ENCODE measurements at regions not wholly inside any gene's neighbourhood (a gene's known extent, or its start where the extent isn't known, plus 50 kb on each side); places are given as distances from the start of the nearest gene placed in this dataset.

DNA sequence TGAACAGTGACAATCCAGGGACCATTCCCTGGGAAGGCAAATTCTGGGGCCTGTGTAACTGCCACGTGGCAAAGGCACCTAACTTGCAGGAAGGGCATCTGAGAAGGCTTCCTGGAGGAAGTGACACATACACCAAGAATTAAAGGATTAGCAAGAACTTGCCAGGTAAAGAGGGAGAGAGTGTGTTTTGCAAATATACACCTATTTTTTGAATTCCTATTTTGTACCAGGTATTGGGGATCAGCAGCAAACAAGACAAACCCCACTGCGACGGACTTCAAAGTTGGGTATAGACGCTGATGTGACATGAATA is 206.5 kb upstream of the ZMIZ1 start:
- no peak overlapping the region for H3K4me3 Mint-ChIP-seq (ENCODE audit: low read depth, unreplicated experiment)
- no peaks in the 10 kb centered on the region for H3K36me3 Mint-ChIP-seq (ENCODE audit: insufficient read depth, unreplicated experiment)
- TF ChIP-seq, protein P1, sequence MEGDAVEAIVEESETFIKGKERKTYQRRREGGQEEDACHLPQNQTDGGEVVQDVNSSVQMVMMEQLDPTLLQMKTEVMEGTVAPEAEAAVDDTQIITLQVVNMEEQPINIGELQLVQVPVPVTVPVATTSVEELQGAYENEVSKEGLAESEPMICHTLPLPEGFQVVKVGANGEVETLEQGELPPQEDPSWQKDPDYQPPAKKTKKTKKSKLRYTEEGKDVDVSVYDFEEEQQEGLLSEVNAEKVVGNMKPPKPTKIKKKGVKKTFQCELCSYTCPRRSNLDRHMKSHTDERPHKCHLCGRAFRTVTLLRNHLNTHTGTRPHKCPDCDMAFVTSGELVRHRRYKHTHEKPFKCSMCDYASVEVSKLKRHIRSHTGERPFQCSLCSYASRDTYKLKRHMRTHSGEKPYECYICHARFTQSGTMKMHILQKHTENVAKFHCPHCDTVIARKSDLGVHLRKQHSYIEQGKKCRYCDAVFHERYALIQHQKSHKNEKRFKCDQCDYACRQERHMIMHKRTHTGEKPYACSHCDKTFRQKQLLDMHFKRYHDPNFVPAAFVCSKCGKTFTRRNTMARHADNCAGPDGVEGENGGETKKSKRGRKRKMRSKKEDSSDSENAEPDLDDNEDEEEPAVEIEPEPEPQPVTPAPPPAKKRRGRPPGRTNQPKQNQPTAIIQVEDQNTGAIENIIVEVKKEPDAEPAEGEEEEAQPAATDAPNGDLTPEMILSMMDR (IDR thresholded peaks at IDR 0.05; ENCODE audit: unreplicated experiment) = no peak
- BruUV-seq (replicated peaks) = no TSS peak
- no peaks in the 10 kb centered on the region for H3K9me3 Mint-ChIP-seq (ENCODE audit: low read depth, unreplicated experiment)
- intact Hi-C loops (cut with micrococcal nuclease; ENCODE audit: unreplicated experiment) = no loop called here
- CTCF ChIA-PET = no interaction called here
- H3K27ac Mint-ChIP-seq (ENCODE audit: unreplicated experiment) = no peak overlapping the region
- peaks cover 18% of the 10 kb centered on the region for H3K4me1 Mint-ChIP-seq (ENCODE audit: low read depth, unreplicated experiment)
- DNase-seq = no peak
- H3K27me3 Mint-ChIP-seq (ENCODE audit: unreplicated experiment) = no peaks in the 10 kb centered on the region

DNA sequence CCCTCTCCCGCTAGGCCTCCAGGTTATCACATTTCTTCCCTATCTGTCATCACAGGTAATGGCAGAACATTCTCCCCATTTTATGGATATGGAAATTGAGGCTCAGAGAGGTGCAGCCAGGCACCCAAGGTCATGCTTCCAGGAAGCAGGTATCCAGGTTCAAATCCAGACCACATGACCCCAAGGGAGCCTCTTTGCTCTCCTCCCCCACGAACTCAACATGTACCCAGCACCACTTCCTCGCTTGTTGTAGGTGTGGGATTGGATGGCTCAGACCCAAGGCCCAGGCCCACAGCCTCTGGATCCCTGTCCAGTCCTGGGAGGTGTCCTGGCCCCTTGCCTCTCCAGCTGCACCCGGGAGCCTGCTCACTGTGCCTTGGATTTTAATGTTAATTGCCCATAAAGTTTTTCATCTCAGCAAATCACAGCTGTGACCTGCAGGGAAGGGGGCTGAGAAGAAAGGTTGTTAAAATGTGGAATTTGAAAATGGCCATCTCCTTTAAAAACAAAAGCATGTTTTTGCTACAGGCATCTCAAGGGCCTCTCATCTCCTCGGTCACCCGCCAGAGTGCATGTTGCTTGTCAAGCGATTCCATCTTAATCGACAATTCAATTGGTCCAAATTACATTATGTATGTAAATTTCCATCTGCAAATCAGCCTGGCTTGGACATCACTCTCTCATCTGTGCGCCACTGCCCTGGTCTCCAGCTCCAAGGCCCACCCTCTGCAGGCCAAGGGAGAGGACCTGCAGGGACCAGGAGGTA is 205.4 kb upstream of the ZMIZ1 start:
- no peaks in the 10 kb centered on the region for H3K36me3 Mint-ChIP-seq (ENCODE audit: insufficient read depth, unreplicated experiment)
- H3K4me1 Mint-ChIP-seq (ENCODE audit: low read depth, unreplicated experiment) = peaks cover 18% of the 10 kb centered on the region
- TF ChIP-seq, protein P1 (IDR thresholded peaks at IDR 0.05; ENCODE audit: unreplicated experiment) = no peak
- no peak overlapping the region for H3K4me3 Mint-ChIP-seq (ENCODE audit: low read depth, unreplicated experiment)
- no peaks in the 10 kb centered on the region for H3K9me3 Mint-ChIP-seq (ENCODE audit: low read depth, unreplicated experiment)
- DNase-seq = no peak
- H3K27ac Mint-ChIP-seq (ENCODE audit: unreplicated experiment) = no peak overlapping the region
- intact Hi-C loops (cut with micrococcal nuclease; ENCODE audit: unreplicated experiment) = no loop called here
- CTCF ChIA-PET = no interaction called here
- H3K27me3 Mint-ChIP-seq (ENCODE audit: unreplicated experiment) = no peaks in the 10 kb centered on the region
- no TSS peak for BruUV-seq (replicated peaks)

DNA sequence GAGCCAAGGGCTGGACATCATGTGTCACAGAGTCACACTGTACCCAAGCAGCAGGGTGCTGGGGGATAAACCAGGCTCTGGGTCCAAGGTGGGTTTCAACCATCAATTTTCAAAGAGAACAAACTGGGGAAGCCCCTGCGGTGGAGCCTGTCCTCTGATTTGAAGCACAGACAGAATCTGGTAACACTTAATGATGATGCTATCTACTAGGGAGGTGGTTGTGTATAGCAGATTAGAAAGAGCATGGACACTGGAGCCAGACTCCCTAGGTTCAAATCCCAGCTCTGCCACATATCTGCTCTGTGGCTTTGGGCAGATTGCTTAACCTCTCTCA is 204.9 kb upstream of the ZMIZ1 start:
- Mint-ChIP-seq H3K9me3 (ENCODE audit: low read depth, unreplicated experiment) (no peaks in the 10 kb centered on the region), H3K4me3 (ENCODE audit: low read depth, unreplicated experiment) (no peak overlapping the region), H3K27me3 (ENCODE audit: unreplicated experiment) (no peaks in the 10 kb centered on the region), H3K36me3 (ENCODE audit: insufficient read depth, unreplicated experiment) (no peaks in the 10 kb centered on the region), H3K4me1 (ENCODE audit: low read depth, unreplicated experiment) (peaks cover 18% of the 10 kb centered on the region), H3K27ac (ENCODE audit: unreplicated experiment) (no peak overlapping the region)
- DNase-seq = no peak
- BruUV-seq (replicated peaks) = no TSS peak
- CTCF ChIA-PET = no interaction called here
- TF ChIP-seq, protein P1 (IDR thresholded peaks at IDR 0.05; ENCODE audit: unreplicated experiment) = no peak
- intact Hi-C loops (cut with micrococcal nuclease; ENCODE audit: unreplicated experiment) = no loop called here

DNA sequence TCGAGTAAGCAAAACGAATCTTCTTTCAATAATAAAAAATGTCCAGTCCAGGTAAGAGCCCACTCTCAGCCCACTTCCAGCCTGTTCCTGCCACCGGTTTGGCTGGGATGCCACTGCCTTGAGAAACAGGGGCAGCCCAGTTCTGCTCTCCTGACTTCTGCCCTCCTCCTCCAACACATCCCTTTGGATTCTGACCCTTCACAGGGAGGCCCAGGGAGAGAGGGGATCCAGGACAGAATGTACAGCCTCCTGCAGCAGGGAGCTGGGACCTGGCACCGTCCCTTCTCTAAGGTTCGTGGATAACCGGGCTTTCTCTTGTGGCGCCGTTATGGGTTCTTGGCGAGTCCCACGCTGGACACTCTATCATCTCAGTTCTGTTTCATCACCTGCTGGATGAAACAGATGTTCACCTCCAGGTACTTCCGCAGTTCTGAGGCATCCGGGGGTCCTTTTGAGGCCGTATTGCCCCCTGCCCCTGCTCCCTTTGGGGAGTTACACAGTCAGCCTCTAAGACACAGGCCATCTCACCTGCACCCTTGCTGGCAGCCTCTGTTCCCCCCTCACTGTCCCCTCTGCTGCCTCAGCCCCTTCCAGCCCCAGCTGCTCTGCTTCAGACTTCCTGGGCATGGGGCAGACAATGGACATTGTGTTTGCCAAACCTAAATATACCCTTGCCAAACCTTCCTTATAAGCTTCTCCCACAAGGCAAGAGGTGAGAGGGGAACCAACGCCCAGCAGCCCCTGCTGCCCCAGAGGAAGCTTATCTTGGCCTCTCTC is 203.8 kb upstream of the ZMIZ1 start:
- TF ChIP-seq, protein P1 (IDR thresholded peaks at IDR 0.05; ENCODE audit: unreplicated experiment) = no peak
- no peak for DNase-seq
- Mint-ChIP-seq H3K9me3 (ENCODE audit: low read depth, unreplicated experiment) (no peaks in the 10 kb centered on the region), H3K4me1 (ENCODE audit: low read depth, unreplicated experiment) (peaks cover 18% of the 10 kb centered on the region), H3K4me3 (ENCODE audit: low read depth, unreplicated experiment) (no peak overlapping the region), H3K27me3 (ENCODE audit: unreplicated experiment) (no peaks in the 10 kb centered on the region), H3K36me3 (ENCODE audit: insufficient read depth, unreplicated experiment) (no peaks in the 10 kb centered on the region), H3K27ac (ENCODE audit: unreplicated experiment) (no peak overlapping the region)
- no TSS peak for BruUV-seq (replicated peaks)
- intact Hi-C loops (cut with micrococcal nuclease; ENCODE audit: unreplicated experiment) = no loop called here
- CTCF ChIA-PET = no interaction called here
